IMR-90 (cell line): ENCODE measurements at regions not wholly inside any gene's neighbourhood (a gene's known extent, or its start where the extent isn't known, plus 50 kb on each side); places are given as distances from the start of the nearest gene placed in this dataset.
A peak's percentile ranks its signal among the peaks of the same experiment; 100 is the strongest.

ENCODE experiments used
- ATAC-seq: fragments of 200-7000 bp; cut with Tn5 transposase; 2 replicates; pipeline ENCODE4 v1.9.1; 2020; ENCODE audit warnings: low read depth, mild to moderate bottlenecking, moderate library complexity
- BruUV-seq: library from RNA; stranded (reverse); fragments of 400-500 nt; replicated peaks from 2 replicates; lab custom pipeline; 2021; lab: Mats Ljungman, UMichigan
- CTCF ChIA-PET: fragments of 300-600 bp; formaldehyde crosslinking; extraction: SDS; loops from one replicate; lab custom pipeline; 2021; ENCODE audit warnings: antibody characterized with exemption; lab: Yijun Ruan, JAX
- POLR2A ChIA-PET: fragments of 300-600 bp; sonication (Branson Sonifier 250); formaldehyde crosslinking; loops from one replicate; lab custom pipeline; 2022; ENCODE audit warnings: antibody characterized with exemption; ENCODE audit not compliant: unreplicated experiment; lab: Charles Lee
- DNase-seq: peaks from one replicate; pipeline ENCODE4 v3.0.0; 2013
- H2AFZ ChIP-seq: replicated peaks from 2 replicates; pipeline ENCODE3; 2013; ENCODE audit warnings: low read length, mild to moderate bottlenecking; ENCODE audit not compliant: poor library complexity
- H2AK5ac ChIP-seq: 2 replicates; pipeline ENCODE4 v1.6.1; 2013; ENCODE audit warnings: low read depth, low read length, inconsistent platforms
- H2AK9ac ChIP-seq: replicated peaks from 2 replicates; pipeline ENCODE3; 2013; ENCODE audit warnings: mild to moderate bottlenecking, low read depth, low read length, moderate library complexity; ENCODE audit not compliant: poor library complexity
- H2BK120ac ChIP-seq: 2 replicates; pipeline ENCODE4 v1.6.1; 2013; ENCODE audit warnings: low read depth, low read length, inconsistent platforms
- H2BK15ac ChIP-seq: 3 replicates; pipeline ENCODE4 v1.6.1; 2013; ENCODE audit warnings: low read depth, low read length, inconsistent platforms
- H2BK20ac ChIP-seq: 2 replicates; pipeline ENCODE4 v1.6.1; 2013; ENCODE audit warnings: low read depth, mild to moderate bottlenecking, inconsistent platforms, low read length, moderate library complexity
- H2BK5ac ChIP-seq: 2 replicates; pipeline ENCODE4 v1.6.1; 2013; ENCODE audit warnings: mild to moderate bottlenecking, low read depth, low read length, inconsistent platforms; ENCODE audit not compliant: poor library complexity, severe bottlenecking
- H3K14ac ChIP-seq: replicated peaks from 2 replicates; pipeline ENCODE4 v1.6.1; 2013; ENCODE audit warnings: low read depth, low read length, inconsistent platforms
- H3K18ac ChIP-seq: 2 replicates; pipeline ENCODE4 v1.6.1; 2013; ENCODE audit warnings: low read depth, low read length, control low read depth
- H3K23ac ChIP-seq: 2 replicates; pipeline ENCODE4 v1.6.1; 2013; ENCODE audit warnings: low read depth, low read length, inconsistent platforms
- H3K27ac ChIP-seq: 2 replicates; pipeline ENCODE4 v1.5.1; 2013; ENCODE audit warnings: mild to moderate bottlenecking, control low read depth, low read length; ENCODE audit not compliant: insufficient read depth
- H3K27me3 ChIP-seq: 2 replicates; pipeline ENCODE4 v1.6.1; 2013; ENCODE audit warnings: low read length; ENCODE audit not compliant: control insufficient read depth, insufficient read depth
- H3K36me3 ChIP-seq: 2 replicates; pipeline ENCODE4 v1.6.1; 2013; ENCODE audit warnings: low read length, mixed read lengths; ENCODE audit not compliant: control insufficient read depth, insufficient read depth
- H3K4ac ChIP-seq: 2 replicates; pipeline ENCODE4 v1.6.1; 2013; ENCODE audit warnings: low read depth, low read length, inconsistent platforms
- H3K4me1 ChIP-seq: 2 replicates; pipeline ENCODE4 v1.6.1; 2013; ENCODE audit warnings: low read length, mixed read lengths; ENCODE audit not compliant: control insufficient read depth, insufficient read depth
- H3K4me2 ChIP-seq: 2 replicates; pipeline ENCODE4 v1.6.1; 2013; ENCODE audit warnings: low read depth, mild to moderate bottlenecking, control low read depth, low read length, moderate library complexity
- H3K4me3 ChIP-seq: 2 replicates; pipeline ENCODE4 v1.5.1; 2013; ENCODE audit warnings: low read depth, mild to moderate bottlenecking, control low read depth, low read length, moderate library complexity; ENCODE audit not compliant: insufficient read depth
- H3K56ac ChIP-seq: 2 replicates; pipeline ENCODE4 v1.6.1; 2013; ENCODE audit warnings: low read length, inconsistent platforms; ENCODE audit not compliant: insufficient read depth; ENCODE audit errors: extremely low read depth
- H3K79me1 ChIP-seq, 2 experiments: 2 replicates each; pipeline ENCODE4 v1.6.1; 2013; ENCODE audit warnings: low read length in 2 of 2, inconsistent platforms in 1 of 2, low read depth in 1 of 2
- H3K9ac ChIP-seq: 2 replicates; pipeline ENCODE4 v1.6.1; 2013; ENCODE audit warnings: low read depth, low read length, control low read depth
- H3K9me1 ChIP-seq: 2 replicates; pipeline ENCODE4 v1.6.1; 2013; ENCODE audit warnings: low read length, inconsistent platforms; ENCODE audit not compliant: insufficient read depth
- H3K9me3 ChIP-seq: 2 replicates; pipeline ENCODE4 v1.6.1; 2013; ENCODE audit warnings: low read length; ENCODE audit not compliant: control insufficient read depth, insufficient read depth
- H4K20me1 ChIP-seq: 2 replicates; pipeline ENCODE4 v1.6.1; 2013; ENCODE audit warnings: low read length, inconsistent platforms; ENCODE audit not compliant: insufficient read depth
- H4K5ac ChIP-seq: 2 replicates; pipeline ENCODE4 v1.6.1; 2013; ENCODE audit warnings: mild to moderate bottlenecking, low read depth, low read length, control low read depth
- H4K8ac ChIP-seq, 2 experiments: 2 replicates each; pipeline ENCODE4 v1.6.1; 2013; ENCODE audit warnings: low read depth in 2 of 2, low read length in 2 of 2, control low read depth in 1 of 2, inconsistent platforms in 1 of 2
- H4K91ac ChIP-seq: 2 replicates; pipeline ENCODE4 v1.6.1; 2013; ENCODE audit warnings: low read depth, low read length, inconsistent platforms; ENCODE audit not compliant: insufficient read depth
- BHLHE40 ChIP-seq: fragments of 150-350 bp; IDR thresholded peaks from 2 replicates; pipeline ENCODE4 v1.6.1; 2016; ENCODE audit warnings: mild to moderate bottlenecking, low read depth, low read length
- CEBPB ChIP-seq: IDR thresholded peaks from 2 replicates; pipeline ENCODE4 v1.6.1; 2012; ENCODE audit warnings: low read depth, low read length, improper control_type of control experiment
- CHD1 ChIP-seq: IDR thresholded peaks from 2 replicates; pipeline ENCODE4 v1.6.1; 2012; ENCODE audit warnings: low read depth, low read length, improper control_type of control experiment
- MAFK ChIP-seq: IDR thresholded peaks from 2 replicates; pipeline ENCODE4 v1.6.1; 2012; ENCODE audit warnings: low read depth, low read length, improper control_type of control experiment
- MXI1 ChIP-seq: IDR thresholded peaks from 2 replicates; pipeline ENCODE4 v1.6.1; 2012; ENCODE audit warnings: low read depth, mild to moderate bottlenecking, low read length, moderate library complexity, borderline replicate concordance
- RAD21 ChIP-seq: IDR thresholded peaks from 2 replicates; pipeline ENCODE4 v1.6.1; 2012; ENCODE audit warnings: low read length, improper control_type of control experiment
- RCOR1 ChIP-seq: IDR thresholded peaks from 2 replicates; pipeline ENCODE4 v1.6.1; 2012; ENCODE audit warnings: mild to moderate bottlenecking, low read length, improper control_type of control experiment; ENCODE audit not compliant: insufficient replicate concordance
- SMC3 ChIP-seq: fragments of 150-350 bp; IDR thresholded peaks from 2 replicates; pipeline ENCODE4 v1.6.1; 2016; ENCODE audit warnings: low read depth, mild to moderate bottlenecking, antibody characterized with exemption, low read length, moderate library complexity
- WGBS, 2 experiments: methylation state at CpG; one replicate each; pipeline versions ENCODE4 v1.1.5 to v1.1.7; 2013; ENCODE audit warnings: missing lambda C conversion rate in 2 of 2; ENCODE audit not compliant: insufficient read length in 1 of 2; ENCODE audit errors: extremely low coverage in 2 of 2; 5-methylcytosine and 5-hydroxymethylcytosine counted together
- dilution Hi-C: fragments of 300-500 bp; cut with HindIII; formaldehyde crosslinking; loops from one replicate; pipeline ENCODE4 v1.14.3; 2018; ENCODE audit warnings: low sequenced_read_pairs; ENCODE audit not compliant: unreplicated experiment
- in situ Hi-C: fragments of 300-500 bp; cut with MboI; formaldehyde crosslinking; loops from 3 replicates; pipeline ENCODE4 v1.14.3; 2019; ENCODE audit warnings: low sequenced_read_pairs, inconsistent platforms, mixed read lengths
- intact Hi-C: fragments of 100-400 bp; cut with micrococcal nuclease; formaldehyde crosslinking; loops from 2 replicates; pipeline ENCODE4 v1.10.0; 2022

DNA sequence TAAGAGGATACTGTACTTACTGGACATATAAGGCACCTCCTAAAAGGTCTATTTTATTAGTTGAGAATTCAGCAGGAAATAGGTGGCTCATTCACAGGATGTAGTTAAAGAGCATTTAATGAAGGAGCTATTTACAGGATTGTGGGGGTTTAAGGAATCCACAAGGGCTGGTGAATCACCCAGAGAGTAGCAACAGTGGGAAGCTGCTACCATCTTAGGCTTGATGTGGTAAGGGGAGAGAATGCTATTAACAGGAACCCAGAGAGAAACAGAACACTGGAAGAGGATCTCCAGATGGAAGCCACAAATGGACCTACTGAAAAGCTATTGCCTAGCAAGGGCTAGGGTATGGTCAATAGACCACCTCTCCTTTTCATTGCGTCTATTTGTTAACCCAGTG is 52.0 kb upstream of the COL11A1 start:
- in situ Hi-C loops = no loop called here
- Histone ChIP-seq H2AK5ac (no peak overlapping the region), H3K27ac (no peak overlapping the region), H4K20me1 (no peaks in the 10 kb centered on the region), H3K4me2 (no peak overlapping the region), H3K27me3 (no peaks in the 10 kb centered on the region), H2AK9ac (no peak overlapping the region), H3K4me3 (no peak overlapping the region), H2BK20ac (no peak overlapping the region), H3K14ac (no peak overlapping the region), H3K9me1 (no peaks in the 10 kb centered on the region), H3K9ac (no peak overlapping the region), H3K4ac (no peak overlapping the region), H3K23ac (no peak overlapping the region), H3K79me1 (no peaks in the 10 kb centered on the region), H3K9me3 (no peaks in the 10 kb centered on the region), H3K4me1 (no peaks in the 10 kb centered on the region), H3K36me3 (no peaks in the 10 kb centered on the region), H2BK120ac (no peak overlapping the region), H4K5ac (no peak overlapping the region; the same call in 1 of the 2 replicates), H4K8ac (no peak overlapping the region), H3K18ac (no peak overlapping the region; the same call in 1 of the 2 replicates), H2BK5ac (no peak overlapping the region), H2BK15ac (no peak overlapping the region), H2AFZ (no peak overlapping the region), H4K91ac (no peak overlapping the region), H3K56ac (no peak overlapping the region)
- BruUV-seq = no TSS peak
- dilution Hi-C loops = no loop called here
- CTCF ChIA-PET = no interaction called here
- ATAC-seq = no peak
- DNase-seq = peak; percentile 18
- WGBS, 2 experiments = no CpG with 5 or more reads among the region's 1 CpG
- no peak for TF ChIP-seq MXI1
- no peak for TF ChIP-seq RAD21
- no peak for TF ChIP-seq RCOR1
- TF ChIP-seq SMC3 = no peak
- no peak for TF ChIP-seq CEBPB
- TF ChIP-seq BHLHE40 = no peak
- no peak for TF ChIP-seq MAFK
- TF ChIP-seq CHD1 = no peak
- intact Hi-C loops = no loop called here
- POLR2A ChIA-PET = no interaction called here
